Loucy (cell line): ENCODE measurements at regions not wholly inside any gene's neighbourhood (a gene's known extent, or its start where the extent isn't known, plus 50 kb on each side); places are given as distances from the start of the nearest gene placed in this dataset.

Experiments
- EZH2phosphoT487 ChIP-seq: fragments of 200-600 bp; IDR thresholded peaks from 2 replicates; pipeline ENCODE4 v1.6.1; 2018; ENCODE audit warnings: antibody characterized with exemption, mild to moderate bottlenecking, moderate library complexity, borderline replicate concordance
- TF ChIP-seq, protein P1 (sequence below): fragments of 200-600 bp; sonication (generic); conservative IDR thresholded peaks from 2 replicates; pipeline ENCODE4 v1.5.1; 2014; ENCODE audit warnings: mild to moderate bottlenecking, antibody characterized with exemption, low read length

GRCh38 chr5:127196042-127196441, 94.6 kb upstream of the MEGF10 start:
- TF ChIP-seq, protein P1, sequence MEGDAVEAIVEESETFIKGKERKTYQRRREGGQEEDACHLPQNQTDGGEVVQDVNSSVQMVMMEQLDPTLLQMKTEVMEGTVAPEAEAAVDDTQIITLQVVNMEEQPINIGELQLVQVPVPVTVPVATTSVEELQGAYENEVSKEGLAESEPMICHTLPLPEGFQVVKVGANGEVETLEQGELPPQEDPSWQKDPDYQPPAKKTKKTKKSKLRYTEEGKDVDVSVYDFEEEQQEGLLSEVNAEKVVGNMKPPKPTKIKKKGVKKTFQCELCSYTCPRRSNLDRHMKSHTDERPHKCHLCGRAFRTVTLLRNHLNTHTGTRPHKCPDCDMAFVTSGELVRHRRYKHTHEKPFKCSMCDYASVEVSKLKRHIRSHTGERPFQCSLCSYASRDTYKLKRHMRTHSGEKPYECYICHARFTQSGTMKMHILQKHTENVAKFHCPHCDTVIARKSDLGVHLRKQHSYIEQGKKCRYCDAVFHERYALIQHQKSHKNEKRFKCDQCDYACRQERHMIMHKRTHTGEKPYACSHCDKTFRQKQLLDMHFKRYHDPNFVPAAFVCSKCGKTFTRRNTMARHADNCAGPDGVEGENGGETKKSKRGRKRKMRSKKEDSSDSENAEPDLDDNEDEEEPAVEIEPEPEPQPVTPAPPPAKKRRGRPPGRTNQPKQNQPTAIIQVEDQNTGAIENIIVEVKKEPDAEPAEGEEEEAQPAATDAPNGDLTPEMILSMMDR = no peak
- TF ChIP-seq EZH2phosphoT487 = no peak
